WERI-Rb-1 (cell line): ENCODE measurements at regions not wholly inside any gene's neighbourhood (a gene's known extent, or its start where the extent isn't known, plus 50 kb on each side); places are given as distances from the start of the nearest gene placed in this dataset.
"Not testable (repeated sequence)": the region's sequence is repeated elsewhere in the genome, so short reads cannot be mapped to it uniquely, and the experiment has no call there.

Experiments used
- DNase-seq: peaks from one replicate; pipeline ENCODE4 v3.0.0-alpha.2; 2020
- H3K27ac ChIP-seq: fragments of 250-450 bp; sonication (Bioruptor Pico); 2 replicates; pipeline ENCODE4 v1.5.1; 2020; ENCODE audit warnings: mild to moderate bottlenecking, moderate library complexity
- H3K27me3 ChIP-seq: fragments of 250-450 bp; sonication (Bioruptor Pico); 2 replicates; pipeline ENCODE4 v1.5.1; 2021; ENCODE audit warnings: mild to moderate bottlenecking, low read depth, moderate library complexity; ENCODE audit not compliant: insufficient read depth, severe bottlenecking
- H3K36me3 ChIP-seq: fragments of 250-450 bp; sonication (Bioruptor Pico); 2 replicates; pipeline ENCODE4 v1.5.1; 2020; ENCODE audit warnings: mild to moderate bottlenecking, moderate library complexity
- H3K4me3 ChIP-seq: 2 replicates; pipeline ENCODE4 v1.5.1; 2011; ENCODE audit warnings: low read depth, mild to moderate bottlenecking, control low read depth, low read length
- H3K9me3 ChIP-seq: fragments of 250-450 bp; sonication (Bioruptor Pico); 2 replicates; pipeline ENCODE4 v1.5.1; 2021; ENCODE audit warnings: mild to moderate bottlenecking, moderate library complexity; ENCODE audit not compliant: severe bottlenecking
- TF ChIP-seq, protein P1 (sequence below): IDR thresholded peaks from 2 replicates; pipeline ENCODE4 v1.5.1; 2011; ENCODE audit warnings: low read depth, mild to moderate bottlenecking, control low read depth, inconsistent platforms, low read length

DNA sequence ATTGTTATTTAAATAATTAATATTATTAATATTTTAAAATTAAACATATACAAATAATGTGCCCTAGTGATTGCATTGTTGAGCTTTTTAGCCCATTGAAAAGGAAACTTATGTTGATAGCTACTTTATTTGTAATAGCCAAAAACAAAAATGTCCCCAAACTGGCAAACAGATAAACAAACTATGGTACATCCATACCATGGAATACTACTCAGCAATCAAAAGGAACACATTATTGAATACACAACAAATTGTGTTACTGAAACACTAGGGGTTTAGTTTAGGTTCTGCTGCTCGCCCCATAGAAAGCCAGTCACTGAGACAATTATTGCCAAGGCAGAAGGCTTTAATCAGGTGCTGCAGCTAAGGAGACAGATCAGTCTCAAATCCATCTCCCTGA, 239.7 kb upstream of the KITLG start:
- Histone ChIP-seq H3K9me3 (no peaks in the 10 kb centered on the region), H3K27ac (no peak overlapping the region), H3K27me3 (no peaks in the 10 kb centered on the region), H3K4me3 (no peak overlapping the region), H3K36me3 (no peaks in the 10 kb centered on the region)
- TF ChIP-seq, protein P1, sequence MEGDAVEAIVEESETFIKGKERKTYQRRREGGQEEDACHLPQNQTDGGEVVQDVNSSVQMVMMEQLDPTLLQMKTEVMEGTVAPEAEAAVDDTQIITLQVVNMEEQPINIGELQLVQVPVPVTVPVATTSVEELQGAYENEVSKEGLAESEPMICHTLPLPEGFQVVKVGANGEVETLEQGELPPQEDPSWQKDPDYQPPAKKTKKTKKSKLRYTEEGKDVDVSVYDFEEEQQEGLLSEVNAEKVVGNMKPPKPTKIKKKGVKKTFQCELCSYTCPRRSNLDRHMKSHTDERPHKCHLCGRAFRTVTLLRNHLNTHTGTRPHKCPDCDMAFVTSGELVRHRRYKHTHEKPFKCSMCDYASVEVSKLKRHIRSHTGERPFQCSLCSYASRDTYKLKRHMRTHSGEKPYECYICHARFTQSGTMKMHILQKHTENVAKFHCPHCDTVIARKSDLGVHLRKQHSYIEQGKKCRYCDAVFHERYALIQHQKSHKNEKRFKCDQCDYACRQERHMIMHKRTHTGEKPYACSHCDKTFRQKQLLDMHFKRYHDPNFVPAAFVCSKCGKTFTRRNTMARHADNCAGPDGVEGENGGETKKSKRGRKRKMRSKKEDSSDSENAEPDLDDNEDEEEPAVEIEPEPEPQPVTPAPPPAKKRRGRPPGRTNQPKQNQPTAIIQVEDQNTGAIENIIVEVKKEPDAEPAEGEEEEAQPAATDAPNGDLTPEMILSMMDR: no peak
- DNase-seq: no peak

DNA sequence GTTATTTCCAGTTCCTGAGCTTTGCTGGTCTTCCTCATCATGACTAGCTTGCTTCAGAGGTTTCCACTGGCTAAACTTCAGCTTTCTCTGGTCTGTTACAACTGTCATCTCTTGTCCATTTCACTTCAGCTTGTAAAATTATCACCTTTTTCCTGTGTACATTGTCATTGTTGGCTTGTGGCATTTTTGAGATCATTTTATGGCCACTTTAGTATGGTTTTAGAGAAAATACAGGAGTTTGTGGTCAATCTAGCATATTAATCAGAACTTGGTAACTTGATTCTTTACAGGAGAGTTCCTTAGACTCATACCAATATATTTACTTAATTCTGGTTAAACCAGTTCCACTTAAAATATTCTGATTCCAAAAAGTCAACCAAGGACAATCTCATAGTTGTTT, 235.9 kb upstream of the KITLG start:
- Histone ChIP-seq H3K36me3 (no peaks in the 10 kb centered on the region), H3K27me3 (no peaks in the 10 kb centered on the region), H3K27ac (no peak overlapping the region), H3K9me3 (no peaks in the 10 kb centered on the region), H3K4me3 (no peak overlapping the region)
- TF ChIP-seq, protein P1: no peak
- no peak for DNase-seq

DNA sequence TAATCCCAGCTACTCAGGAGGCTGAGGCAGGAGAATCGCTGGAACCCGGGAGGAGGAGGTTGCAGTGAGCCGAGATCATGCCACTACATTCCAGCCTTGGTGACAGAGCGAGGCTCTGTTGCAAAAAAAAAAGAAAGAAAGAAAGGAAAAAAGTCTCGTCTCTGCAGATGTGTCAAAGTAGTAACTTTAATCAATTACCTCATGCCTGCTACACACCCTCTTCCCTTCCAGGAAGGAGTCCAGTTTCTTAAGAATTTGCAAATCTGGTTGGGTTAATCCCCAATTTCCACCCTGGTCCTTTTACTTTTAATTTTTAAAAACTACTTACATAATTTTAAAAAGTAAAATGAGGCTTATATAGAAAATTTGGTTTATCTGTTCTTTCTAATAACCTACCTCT, 234.5 kb upstream of the KITLG start:
- TF ChIP-seq, protein P1: no peak
- H3K27ac ChIP-seq: no peak overlapping the region
- H3K36me3 ChIP-seq: no peaks in the 10 kb centered on the region
- no peak for DNase-seq
- H3K9me3 ChIP-seq: no peaks in the 10 kb centered on the region
- no peak overlapping the region for H3K4me3 ChIP-seq
- H3K27me3 ChIP-seq: no peaks in the 10 kb centered on the region

DNA sequence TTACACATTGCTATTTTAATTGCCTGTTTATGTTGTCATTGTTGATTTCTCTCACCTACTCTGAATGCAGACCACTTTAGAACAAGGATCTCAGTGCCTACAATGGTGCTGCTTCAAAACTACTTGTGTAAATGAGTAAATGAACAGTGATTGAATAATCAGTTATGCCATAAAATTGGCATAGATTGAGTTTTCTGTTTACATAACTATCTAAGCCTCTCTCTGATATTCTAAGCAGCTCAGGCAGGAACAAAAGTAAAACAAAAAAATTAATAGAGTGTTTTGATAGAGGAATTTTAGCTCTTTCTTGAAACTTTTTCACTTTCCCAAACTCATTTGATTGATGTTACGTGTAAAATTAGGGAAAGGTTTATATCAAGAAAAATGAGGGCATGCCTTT, 232.3 kb upstream of the KITLG start:
- Histone ChIP-seq H3K27me3 (no peaks in the 10 kb centered on the region), H3K9me3 (no peaks in the 10 kb centered on the region), H3K4me3 (no peak overlapping the region), H3K36me3 (no peaks in the 10 kb centered on the region), H3K27ac (no peak overlapping the region)
- TF ChIP-seq, protein P1: no peak
- no peak for DNase-seq

DNA sequence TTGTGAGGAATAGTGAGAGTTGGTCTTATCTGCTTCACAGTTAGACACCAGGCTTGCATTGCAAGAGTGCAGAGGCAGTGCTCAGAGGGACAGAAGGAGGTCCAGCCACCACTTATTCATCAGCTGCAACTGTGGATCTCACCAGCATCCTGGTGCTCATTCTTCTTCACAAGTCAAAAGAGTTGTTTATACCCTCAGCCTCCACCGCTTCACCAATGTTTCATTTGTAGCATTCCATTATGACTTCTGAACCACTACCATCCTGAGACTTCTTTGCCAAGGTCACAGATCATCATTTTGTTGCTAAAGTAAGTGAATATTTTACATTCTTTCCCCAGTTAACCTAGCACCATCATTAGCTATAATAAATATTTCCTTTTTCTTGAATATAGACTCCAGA, 230.5 kb upstream of the KITLG start:
- no peaks in the 10 kb centered on the region for H3K27me3 ChIP-seq
- DNase-seq: no peak
- no peak overlapping the region for H3K27ac ChIP-seq
- H3K36me3 ChIP-seq: no peaks in the 10 kb centered on the region
- H3K4me3 ChIP-seq: no peak overlapping the region
- TF ChIP-seq, protein P1: no peak
- no peaks in the 10 kb centered on the region for H3K9me3 ChIP-seq

DNA sequence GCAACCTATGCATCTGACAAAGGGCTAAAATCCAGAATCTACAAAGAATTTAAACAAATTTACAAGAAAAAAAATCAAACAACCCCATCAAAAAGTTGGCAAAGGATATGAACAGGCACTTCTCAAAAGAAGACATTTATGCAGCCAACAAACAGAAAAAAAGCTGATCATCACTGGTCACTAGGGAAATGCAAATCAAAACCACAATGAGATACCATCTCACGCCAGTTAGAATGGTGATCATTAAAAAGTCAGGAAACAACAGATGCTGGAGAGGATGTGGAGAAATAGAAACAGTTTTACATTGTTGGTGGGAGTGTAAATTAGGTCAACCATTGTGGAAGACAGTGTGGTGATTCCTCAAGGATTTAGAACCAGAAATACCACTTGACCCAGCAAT, 229.6 kb upstream of the KITLG start:
- not testable (repeated sequence) for DNase-seq, H3K4me3 ChIP-seq, H3K27ac ChIP-seq

More for the DNA sequence above, 229.6 kb upstream of the KITLG start:
- H3K9me3 ChIP-seq, H3K36me3 ChIP-seq, H3K27me3 ChIP-seq: not testable (repeated sequence)
